ENCODE measurements at regions not wholly inside any gene's neighbourhood (a gene's known extent, or its start where the extent isn't known, plus 50 kb on each side); places are given as distances from the start of the nearest gene placed in this dataset.

GRCh38 chr12:25005376-25005775, 56.5 kb upstream of the BCAT1 start:
- no peaks in the 10 kb centered on the region for H3K27me3 ChIP-seq (ENCODE audit: control insufficient read depth in 2 of 2, insufficient read depth in 2 of 2, low read length in 2 of 2)
- no peak overlapping the region for H2AFZ ChIP-seq (ENCODE audit: insufficient read depth, low read depth, low read length, poor library complexity, severe bottlenecking)
- H3K27ac Mint-ChIP-seq: no peak overlapping the region
- no peak overlapping the region for H3K4me2 ChIP-seq (replicated peaks; ENCODE audit: extremely low read depth, low read length, poor library complexity, severe bottlenecking)
- no peaks in the 10 kb centered on the region for H3K36me3 ChIP-seq (replicated peaks in 1 of 2; ENCODE audit: control insufficient read depth in 1 of 2, insufficient read depth in 2 of 2, low read length in 2 of 2)
- intact Hi-C loops (cut with micrococcal nuclease): no loop called here
- no peaks in the 10 kb centered on the region for H3K36me3 Mint-ChIP-seq
- H4K20me1 ChIP-seq (ENCODE audit: insufficient read depth, low read length): no peaks in the 10 kb centered on the region
- H3K4me1 ChIP-seq (ENCODE audit: control insufficient read depth in 1 of 2, insufficient read depth in 2 of 2, low read length in 2 of 2): no peaks in the 10 kb centered on the region
- no CpG with 5 or more reads among the region's 4 CpGs for WGBS (ENCODE audit: insufficient coverage)
- TF ChIP-seq CTCF (IDR thresholded peaks at IDR 0.05): no peak
- no peak overlapping the region for H3K27ac ChIP-seq (ENCODE audit: low read depth in 1 of 2, low read length in 2 of 2)
- H3K9ac ChIP-seq (ENCODE audit: insufficient read depth, low read length, poor library complexity, severe bottlenecking): no peak overlapping the region
- no peaks in the 10 kb centered on the region for H3K9me3 ChIP-seq (replicated peaks in 1 of 2; ENCODE audit: control insufficient read depth in 1 of 2, insufficient read depth in 1 of 2, low read length in 2 of 2)
- no peak overlapping the region for H3K4me3 ChIP-seq (replicated peaks in 1 of 3; ENCODE audit: low read depth in 2 of 3, low read length in 3 of 3)
- no peak overlapping the region for H3K4me3 Mint-ChIP-seq
- H3K9me3 Mint-ChIP-seq: no peaks in the 10 kb centered on the region
- H3K4me1 Mint-ChIP-seq: no peaks in the 10 kb centered on the region
- no peaks in the 10 kb centered on the region for H3K79me2 ChIP-seq (ENCODE audit: insufficient read depth, low read length)
- no peak for DNase-seq
- peaks cover 0 to 4% (median 0%) of the 10 kb centered on the region in 3 donors for H3K27me3 Mint-ChIP-seq (ENCODE audit: low read depth in 3 of 3)

- Histone ChIP-seq H3K9ac (ENCODE audit: insufficient read depth, low read length, poor library complexity, severe bottlenecking) (no peak overlapping the region), H3K27me3 (ENCODE audit: control insufficient read depth in 2 of 2, insufficient read depth in 2 of 2, low read length in 2 of 2) (no peaks in the 10 kb centered on the region), H3K4me3 (replicated peaks in 1 of 3; ENCODE audit: low read depth in 2 of 3, low read length in 3 of 3) (no peak overlapping the region), H3K79me2 (ENCODE audit: insufficient read depth, low read length) (no peaks in the 10 kb centered on the region), H3K9me3 (replicated peaks in 1 of 2; ENCODE audit: control insufficient read depth in 1 of 2, insufficient read depth in 1 of 2, low read length in 2 of 2) (no peaks in the 10 kb centered on the region), H3K4me2 (replicated peaks; ENCODE audit: extremely low read depth, low read length, poor library complexity, severe bottlenecking) (no peak overlapping the region), H4K20me1 (ENCODE audit: insufficient read depth, low read length) (no peaks in the 10 kb centered on the region), H3K27ac (ENCODE audit: low read depth in 1 of 2, low read length in 2 of 2) (no peak overlapping the region), H3K36me3 (replicated peaks in 1 of 2; ENCODE audit: control insufficient read depth in 1 of 2, insufficient read depth in 2 of 2, low read length in 2 of 2) (no peaks in the 10 kb centered on the region), H2AFZ (ENCODE audit: insufficient read depth, low read depth, low read length, poor library complexity, severe bottlenecking) (no peak overlapping the region), H3K4me1 (ENCODE audit: control insufficient read depth in 1 of 2, insufficient read depth in 2 of 2, low read length in 2 of 2) (no peaks in the 10 kb centered on the region)
- H3K36me3 Mint-ChIP-seq: no peaks in the 10 kb centered on the region
- H3K27me3 Mint-ChIP-seq (ENCODE audit: low read depth in 3 of 3): peaks cover 0 to 4% (median 0%) of the 10 kb centered on the region in 3 donors
- H3K27ac Mint-ChIP-seq: no peak overlapping the region
- intact Hi-C loops (cut with micrococcal nuclease): no loop called here
- DNase-seq: no peak
- WGBS (ENCODE audit: insufficient coverage): 90% methylated on average over 2 of the region's 7 CpGs
- TF ChIP-seq CTCF (IDR thresholded peaks at IDR 0.05): no peak
- H3K9me3 Mint-ChIP-seq: no peaks in the 10 kb centered on the region
- no peaks in the 10 kb centered on the region for H3K4me1 Mint-ChIP-seq
- no peak overlapping the region for H3K4me3 Mint-ChIP-seq
These were observed 55.5 kb upstream of the BCAT1 start for GRCh38 chr12:25004447-25004846.

Measured in CD14-positive monocyte (primary cell).